ENCODE measurements at regions not wholly inside any gene's neighbourhood (a gene's known extent, or its start where the extent isn't known, plus 50 kb on each side); places are given as distances from the start of the nearest gene placed in this dataset.
"Not testable (repeated sequence)": the region's sequence is repeated elsewhere in the genome, so short reads cannot be mapped to it uniquely, and the experiment has no call there.

DNA sequence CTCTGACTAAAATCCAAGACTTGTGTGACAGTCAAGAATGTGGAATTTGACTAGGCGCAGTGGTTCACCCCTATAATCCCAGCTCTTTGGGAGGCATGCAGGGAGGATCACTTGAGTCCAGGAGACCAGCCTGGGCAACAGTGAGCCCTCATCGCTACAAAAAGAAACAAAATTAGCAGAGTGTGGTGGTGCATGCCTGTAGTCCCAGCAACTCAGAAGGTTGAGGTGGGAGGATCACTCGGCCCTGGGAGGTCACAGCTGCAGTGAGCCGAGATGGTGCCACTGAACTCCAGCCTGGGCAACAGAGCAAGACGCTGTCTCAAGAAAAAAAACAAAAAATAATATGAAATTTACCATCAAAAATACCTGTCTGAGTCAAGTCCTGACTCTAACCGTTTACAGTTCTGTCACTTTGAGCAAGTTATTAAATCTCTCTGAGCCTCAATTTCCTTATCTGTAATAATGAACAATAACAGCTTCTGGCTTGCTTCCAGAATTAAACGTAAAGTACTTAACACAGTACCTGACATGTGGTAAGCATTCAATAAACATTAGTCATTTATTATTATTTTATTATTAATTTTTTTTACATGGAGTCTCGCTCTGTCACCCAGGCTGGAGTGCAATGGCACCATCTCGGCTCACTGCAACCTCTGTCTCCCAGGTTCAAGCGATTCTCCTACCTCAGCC, 204.6 kb upstream of the TSC22D1 start:
- no peak for DNase-seq (ENCODE audit: low read depth)

DNA sequence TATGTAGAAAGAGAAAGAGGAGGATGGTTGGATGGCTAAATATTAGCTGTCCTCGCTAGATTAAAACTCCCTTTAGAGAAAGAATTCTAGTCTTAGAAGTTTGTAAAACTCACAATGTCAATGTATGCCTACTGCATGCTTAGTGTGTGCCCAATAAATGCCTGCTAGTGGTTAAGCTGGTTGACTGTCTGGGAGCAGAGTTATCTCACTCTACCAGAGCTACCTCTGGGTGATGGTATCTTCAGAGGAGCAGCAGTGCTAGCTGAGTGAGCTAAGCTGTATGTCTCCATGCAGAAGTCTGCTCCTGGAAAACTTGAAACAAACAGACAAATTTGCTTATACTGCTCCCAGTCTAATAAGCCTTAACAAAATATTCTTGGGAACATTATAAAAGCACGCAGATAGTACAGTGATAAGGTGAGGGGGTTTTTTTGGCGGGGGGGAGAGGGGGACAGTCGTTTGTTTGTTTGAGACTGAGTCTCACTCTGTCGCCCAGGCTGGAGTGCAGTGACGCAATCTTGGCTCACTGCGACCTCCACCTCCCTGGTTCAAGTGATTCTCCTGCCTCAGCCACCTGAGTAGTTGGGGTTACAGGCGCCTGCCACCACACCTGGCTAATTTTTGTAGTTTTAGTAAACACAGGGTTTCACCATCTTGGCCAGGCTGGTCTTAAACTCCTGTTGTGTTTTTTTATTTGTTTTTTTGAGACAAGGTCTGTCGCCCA, 202.8 kb upstream of the TSC22D1 start:
- no peak for DNase-seq (ENCODE audit: low read depth)

DNA sequence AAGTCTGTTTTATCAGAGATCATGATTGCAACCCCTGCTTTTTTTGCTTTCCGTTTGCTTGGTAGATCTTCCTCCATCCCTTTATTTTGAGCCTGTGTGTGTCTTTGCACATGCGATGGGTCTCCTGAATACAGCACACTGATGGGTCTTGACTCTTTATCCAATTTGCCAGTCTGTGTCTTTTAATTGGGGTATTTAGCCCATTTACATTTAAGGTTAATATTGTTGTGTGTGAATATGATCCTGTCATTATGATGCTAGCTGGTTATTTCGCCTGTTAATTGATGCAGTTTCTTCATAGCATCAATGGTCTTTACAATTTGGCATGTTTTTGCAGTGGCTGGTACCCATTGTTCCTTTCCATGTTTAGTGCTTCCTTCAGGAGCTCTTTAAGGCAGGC, 199.2 kb upstream of the TSC22D1 start:
- not testable (repeated sequence) for DNase-seq (ENCODE audit: low read depth)

DNA sequence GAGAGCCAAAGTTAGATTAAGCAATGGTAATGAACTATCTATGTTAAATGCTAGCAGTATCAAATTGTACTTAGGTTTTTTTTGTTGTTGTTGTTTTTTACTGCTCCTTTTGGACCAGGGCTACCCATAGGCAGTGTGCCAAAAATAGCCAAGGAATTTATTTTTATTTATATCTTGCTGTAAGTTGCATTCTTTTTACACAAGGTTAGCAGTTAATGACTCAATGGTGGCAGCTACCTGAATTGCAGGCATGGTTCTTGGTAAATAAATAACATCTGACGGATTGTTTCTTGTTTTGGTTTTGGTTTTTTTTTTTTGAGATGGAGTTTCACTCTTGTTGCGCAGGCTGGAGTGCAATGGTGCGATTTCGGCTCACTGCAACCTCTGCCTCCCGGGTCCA, 194.8 kb upstream of the TSC22D1 start:
- no peak for DNase-seq (ENCODE audit: low read depth)

DNA sequence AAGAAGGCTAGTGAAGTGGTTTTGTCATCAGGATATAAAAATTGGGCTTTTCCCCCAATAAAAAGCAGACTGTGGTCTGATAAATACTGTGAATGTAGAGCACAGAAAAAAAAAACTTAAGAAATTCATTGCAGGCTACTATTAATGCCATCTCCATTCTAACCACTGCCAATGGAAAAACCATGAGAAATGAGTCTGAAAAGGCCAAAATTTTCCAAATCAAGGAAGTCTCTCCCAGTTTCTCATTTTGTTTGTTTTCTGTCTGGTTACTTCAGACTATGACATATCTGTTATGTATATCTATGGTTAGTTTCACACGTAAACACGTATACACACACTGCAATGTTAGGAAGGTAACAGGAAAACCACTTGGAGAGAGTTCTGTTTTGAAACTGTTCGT, 193.6 kb upstream of the TSC22D1 start:
- no peak for DNase-seq (ENCODE audit: low read depth)

DNA sequence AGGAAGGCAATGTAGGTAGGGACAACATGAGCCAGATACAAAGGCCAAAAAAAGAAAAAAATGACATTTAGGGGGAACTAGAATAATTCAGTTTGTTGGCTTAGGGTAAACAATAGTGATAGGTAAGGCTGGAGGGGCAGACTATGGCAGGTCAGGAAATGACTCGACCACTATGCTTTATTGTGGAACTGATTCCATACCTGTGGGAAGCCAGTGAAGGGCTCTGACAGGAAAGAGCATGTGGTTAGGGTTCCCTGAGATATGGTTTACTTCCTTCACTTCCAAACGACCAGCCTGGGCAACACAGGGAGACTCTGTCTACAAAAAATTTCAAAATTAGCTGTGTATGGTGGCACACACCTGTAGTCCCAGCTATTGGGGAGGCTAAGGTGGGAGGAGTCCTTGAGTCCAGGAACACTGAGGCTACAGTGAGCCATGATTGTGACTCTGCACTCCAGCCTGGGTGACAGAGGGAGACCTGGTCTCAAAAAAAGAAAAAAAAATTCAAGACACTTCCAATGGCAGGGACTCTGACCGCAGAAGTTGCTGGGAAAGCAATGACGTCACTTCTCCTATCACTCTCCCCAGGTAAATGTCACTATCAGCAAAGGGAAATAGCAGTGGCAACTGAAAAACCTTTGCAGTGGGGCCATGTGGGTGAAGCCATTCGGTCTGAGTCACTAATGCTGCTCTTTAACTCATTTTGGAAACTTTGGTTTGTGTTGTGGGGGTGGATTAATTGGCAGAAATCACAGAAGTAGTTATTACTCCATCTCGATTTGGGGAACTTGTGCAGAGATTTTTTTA, 192.8 kb upstream of the TSC22D1 start:
- peak; percentile 25 for DNase-seq (ENCODE audit: low read depth)

DNA sequence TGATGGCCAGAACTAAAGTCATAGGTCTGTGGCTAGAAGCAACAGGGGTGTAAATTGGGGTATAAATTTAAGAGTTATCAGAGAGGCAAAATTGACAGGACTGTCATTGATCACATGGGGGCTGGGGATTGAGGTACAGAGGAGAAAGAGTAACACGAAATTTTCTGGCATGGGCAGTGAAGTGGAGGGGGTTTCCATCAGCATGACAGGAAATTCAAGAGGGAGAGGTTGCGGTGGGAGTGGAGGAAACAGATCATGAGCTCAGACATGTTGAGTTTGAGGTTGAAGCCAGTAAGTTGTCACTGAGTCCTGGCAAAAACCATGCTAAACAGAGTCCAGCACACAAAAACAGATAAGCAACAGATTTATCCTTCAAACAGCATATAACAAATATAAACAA, 192.1 kb upstream of the TSC22D1 start:
- peak; percentile 12 for DNase-seq (ENCODE audit: low read depth)

DNA sequence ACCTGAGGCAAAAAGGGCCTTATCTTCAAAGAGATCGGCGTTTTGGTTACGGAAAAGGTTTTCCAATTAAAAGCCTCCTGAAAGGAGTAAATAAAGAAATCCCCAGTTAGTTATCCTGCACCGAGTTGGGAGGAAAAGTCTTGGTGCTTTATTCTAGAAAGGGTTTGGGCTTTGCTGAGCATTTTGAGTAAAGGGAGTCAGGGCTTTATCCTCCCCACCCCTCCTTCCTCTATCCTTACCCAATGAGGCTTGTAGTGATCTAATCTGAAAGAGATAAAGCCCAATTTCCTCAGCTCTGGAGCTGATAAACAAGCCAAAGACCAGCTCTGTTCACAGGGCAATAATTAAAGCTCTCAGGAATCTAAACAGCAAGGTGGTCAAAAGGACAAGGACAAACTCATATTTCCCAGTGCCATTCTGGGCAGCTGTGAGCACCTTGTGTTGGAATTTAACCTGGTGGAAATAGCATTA, 188.9 kb upstream of the TSC22D1 start:
- DNase-seq (ENCODE audit: low read depth): no peak

DNA sequence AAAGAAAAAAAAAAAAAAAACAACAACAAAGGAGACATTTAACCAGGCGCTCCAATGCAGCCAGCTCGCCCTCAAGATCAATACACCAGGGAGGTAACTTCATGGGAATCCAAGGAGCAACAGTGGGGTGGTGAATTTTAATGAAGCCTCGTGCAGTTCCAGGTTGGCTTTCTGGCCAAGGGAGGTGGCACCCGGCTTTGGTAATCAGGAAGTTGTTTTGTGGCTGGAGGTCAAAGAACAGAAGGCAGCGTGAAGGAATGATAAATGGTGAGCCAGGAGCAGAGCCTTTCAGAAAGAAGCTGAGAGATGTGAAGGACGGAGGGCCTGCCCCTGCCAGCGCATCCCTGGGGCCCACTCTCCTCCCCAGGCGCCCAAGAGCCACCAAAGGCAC, 188.2 kb upstream of the TSC22D1 start:
- DNase-seq (ENCODE audit: low read depth): no peak

DNA sequence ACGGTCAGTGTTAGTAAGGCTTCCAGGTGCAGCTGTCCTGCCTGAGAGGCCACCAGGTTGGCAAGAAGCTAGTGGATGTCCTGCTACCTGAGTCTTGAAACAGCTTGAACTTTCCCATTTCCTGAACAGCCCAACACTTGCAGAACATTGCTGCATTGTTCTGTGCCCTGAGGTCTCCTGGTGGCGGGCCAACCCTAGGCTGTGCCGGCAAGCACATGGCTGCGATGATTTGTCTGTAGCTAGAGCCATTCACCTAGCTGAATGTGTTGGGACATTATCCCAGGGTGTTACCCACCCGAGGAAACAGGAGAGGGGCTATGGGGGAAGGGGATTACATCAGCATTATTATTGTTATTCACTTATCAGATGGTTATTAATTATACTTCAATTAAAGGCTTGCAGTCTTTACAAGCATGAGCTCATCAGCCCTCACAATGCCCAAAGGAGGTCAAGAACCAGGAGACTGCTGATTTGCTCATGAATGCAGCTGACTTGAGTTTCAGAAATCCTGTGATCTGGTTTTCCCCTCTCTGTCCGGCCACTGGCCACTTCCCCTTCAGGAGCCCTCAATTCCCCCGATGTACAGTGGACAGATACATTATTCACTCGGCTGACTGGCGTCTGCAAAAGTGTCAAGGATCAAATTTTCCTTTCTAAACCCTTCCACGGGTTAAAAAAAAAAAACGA, 187.6 kb upstream of the TSC22D1 start:
- no peak for DNase-seq (ENCODE audit: low read depth)

DNA sequence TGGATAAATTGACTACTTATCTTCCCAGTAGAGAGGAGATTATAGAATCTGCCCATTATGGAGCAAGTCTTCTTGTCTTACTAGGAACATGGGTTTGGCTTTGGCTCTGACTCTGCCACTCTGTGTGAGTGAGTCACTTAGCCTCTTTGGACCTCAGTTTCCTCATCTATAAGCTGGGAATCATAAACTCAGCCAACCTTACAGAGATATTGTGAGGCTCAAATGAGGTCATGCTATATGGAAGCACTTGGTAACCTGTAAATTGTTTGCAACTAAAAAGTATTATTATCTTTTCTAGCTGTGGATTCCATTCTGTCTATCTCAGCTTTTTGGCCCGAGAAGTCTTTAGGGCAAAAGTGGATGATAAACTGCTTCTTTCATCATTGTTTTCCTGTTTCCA, 186.8 kb upstream of the TSC22D1 start:
- no peak for DNase-seq (ENCODE audit: low read depth)

DNA sequence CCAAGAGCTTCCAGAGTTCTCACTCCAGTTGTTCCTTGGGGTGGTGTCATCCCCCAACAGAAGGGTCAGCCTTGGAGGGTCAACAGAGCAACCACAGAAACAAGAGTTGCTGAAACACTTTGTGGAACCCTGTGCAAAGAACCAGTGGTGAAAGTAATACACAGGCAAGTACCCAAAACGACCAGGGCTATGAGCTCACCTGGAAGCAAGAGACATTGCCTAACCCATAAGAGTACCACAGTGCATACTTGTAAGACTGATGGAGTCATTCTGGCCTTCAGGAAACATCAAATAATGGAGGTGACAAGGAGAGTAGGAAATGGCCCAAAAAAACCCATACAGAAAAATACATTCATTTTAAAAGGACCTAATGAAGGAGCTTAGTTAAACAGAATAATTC, 184.3 kb upstream of the TSC22D1 start:
- no peak for DNase-seq (ENCODE audit: low read depth)

DNA sequence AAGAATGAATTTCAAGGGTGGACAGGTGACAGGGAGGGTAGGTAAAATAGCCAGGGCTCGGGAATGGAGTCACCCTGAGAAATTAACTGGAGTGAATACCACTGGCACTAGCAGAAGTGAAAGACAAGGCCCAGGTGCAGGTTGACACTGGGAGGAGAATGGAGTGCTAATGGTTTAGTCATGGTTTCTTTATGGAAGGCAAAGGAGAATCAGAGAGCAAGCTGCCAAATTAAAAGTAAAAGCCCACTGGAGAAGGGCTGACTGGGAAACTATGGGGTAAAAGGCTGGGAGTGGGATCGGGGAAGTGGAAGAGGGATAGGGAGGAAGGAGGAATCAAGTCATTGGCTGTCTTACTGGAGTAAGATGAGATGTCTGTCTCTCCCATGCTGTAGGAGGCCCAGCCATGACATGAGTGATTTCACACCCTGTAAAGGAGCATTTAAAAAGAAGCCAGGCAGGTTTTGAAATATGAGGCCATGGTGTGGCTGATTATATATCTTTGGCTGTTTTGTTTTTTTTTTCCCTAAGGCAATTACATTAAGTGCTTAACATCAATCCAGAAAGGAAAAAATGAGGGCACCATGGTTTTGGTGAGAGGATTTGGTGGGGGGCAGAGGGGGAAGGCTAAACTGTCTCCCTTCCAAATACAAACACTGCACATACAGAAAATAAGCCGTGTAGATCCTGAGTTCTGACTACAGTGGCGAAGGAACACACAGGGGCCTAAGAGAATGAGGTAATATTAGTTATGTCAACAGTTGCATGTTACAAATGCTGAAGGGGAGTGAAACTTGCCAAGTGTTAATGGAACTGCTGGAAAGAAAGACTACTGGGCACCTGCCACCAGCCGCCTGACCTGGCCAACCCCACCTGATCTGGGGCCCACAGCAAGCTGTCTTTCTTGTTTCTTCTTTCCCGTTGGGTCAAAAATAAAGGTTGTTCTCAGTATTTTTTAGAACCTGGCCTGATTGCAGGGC, 183.5 kb upstream of the TSC22D1 start:
- DNase-seq (ENCODE audit: low read depth): no peak

DNA sequence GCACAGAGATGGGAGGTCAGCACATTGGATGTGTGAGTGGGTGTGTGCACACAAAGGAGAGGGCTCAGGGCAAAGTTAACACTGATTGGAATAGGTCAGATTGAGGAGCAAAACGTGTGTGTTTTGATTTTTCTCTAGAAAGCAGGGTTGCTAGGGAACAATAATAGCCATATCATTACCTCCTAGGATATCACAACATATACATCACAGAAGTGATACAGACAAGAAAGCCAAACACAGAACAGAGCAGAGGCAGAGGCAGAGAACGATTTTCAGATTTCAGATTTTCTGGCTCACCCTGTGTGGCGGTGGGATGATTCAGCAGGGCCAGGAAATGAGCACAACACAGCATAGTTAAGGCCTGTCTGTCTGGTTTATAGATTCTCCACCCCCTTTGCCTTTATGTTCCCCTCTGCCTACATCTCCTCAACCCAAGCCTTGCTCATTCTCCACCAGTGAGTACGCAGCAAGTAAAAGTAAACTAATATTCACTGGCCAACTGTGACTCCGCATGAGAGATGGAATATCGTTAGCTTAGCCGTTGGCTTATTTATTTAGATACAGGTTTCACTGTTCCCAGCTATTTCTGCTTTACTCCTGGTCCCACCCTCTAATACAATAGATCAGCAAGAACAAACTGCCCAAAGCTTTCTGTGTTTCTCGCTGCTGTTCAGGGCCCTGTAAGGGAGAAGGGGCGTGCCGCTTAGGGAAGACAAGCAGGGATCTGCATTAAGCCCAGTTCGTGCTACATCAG, 182.7 kb upstream of the TSC22D1 start:
- DNase-seq (ENCODE audit: low read depth): peak; percentile 24

DNA sequence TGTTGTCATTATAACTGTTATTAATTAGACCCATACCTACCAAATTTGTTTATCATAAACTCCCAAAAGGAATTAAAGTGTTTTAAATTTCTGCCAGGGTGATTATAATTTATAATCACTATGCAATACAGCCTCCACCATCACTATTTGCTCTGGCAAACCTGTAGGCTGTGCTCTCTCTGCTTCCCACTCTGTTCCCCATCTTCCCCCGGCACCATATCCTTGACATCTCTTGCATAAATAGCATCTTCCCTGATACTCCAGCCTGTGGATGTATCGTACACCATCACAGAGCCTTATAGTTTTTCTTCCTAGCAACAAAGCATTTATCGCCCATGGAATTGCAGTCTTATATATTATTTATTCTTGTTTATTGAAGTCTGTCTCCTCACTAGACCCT, 181.5 kb upstream of the TSC22D1 start:
- DNase-seq (ENCODE audit: low read depth): no peak

DNA sequence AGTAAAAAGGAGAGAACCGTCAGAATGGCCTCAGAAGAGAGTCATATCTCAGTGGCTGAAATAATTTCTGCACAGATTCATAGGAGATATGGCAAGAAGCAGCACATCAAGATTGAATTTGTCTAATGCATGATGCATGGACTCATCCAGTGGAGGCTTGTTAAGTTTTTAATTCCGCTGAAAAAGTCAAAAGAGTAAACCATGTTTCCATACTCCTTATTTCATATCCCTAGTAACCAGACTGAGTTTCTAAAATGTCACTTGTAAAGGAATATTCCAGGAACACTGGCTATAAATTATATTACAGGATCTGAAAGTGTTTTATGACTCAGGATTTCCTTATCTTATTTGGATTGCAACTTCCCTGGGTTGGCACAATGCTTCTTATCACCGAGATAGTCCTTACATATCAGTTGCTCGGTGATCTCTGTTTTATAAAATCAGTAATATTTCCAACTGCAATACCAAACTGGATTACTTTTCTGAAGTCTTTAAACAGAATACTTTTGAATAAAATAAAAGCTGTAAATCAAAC, 180.2 kb upstream of the TSC22D1 start:
- no peak for DNase-seq (ENCODE audit: low read depth)

DNA sequence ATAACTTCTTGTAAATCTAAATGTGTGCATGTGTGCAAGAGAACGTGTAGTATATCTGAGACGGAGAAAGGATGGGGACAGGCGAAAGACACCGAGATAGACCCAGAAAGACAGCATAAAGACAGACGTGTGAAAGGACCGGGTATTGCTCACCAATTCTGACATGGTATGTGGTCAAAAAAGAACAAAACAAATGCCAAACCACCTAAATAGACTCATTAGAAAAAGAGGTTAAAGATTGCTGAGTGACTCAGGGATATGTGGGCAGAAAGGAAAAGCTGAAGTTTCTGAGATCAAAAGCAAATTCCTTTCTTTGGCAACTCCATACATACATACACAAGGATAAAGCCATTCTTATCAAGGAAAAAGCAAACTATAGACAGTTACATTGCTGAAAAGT, 179.7 kb upstream of the TSC22D1 start:
- no peak for DNase-seq (ENCODE audit: low read depth)

DNA sequence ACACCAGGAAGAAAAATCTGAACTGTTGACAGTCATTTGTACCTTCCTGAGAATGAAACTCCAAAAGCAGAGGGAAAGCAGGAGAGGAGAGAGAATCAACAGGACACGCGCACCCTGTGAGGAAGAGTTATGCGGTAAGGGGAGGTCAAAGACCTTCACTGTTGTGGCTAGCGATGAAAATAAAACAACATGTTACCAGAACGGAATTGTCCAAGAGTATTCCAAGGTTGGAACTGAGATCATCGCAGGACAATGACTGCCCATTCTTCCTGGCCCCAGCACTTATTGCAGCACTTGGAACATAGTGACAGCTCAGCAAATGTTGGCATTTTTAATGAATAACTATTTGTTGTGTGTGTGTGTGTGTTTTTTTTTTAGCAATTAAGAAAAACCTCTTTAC, 176.0 kb upstream of the TSC22D1 start:
- DNase-seq (ENCODE audit: low read depth): no peak

DNA sequence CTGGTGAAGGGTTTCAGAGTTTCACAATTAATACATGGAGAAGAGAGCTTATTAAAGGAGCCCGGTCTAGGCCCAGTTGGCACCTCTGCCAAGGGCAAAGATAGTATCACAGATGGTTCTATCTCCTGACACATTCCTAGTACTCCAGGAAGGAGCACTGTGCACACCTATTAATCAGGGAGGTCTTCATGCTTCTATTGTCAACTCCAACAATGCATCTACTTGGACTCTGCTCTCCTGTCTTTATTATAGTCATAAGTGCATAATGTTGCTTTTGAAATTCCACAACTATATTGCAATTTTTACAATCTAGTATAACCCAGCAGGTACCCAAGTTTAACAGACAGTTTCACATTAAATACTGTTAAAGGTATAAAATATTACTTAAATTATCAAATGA, 174.5 kb upstream of the TSC22D1 start:
- no peak for DNase-seq (ENCODE audit: low read depth)

DNA sequence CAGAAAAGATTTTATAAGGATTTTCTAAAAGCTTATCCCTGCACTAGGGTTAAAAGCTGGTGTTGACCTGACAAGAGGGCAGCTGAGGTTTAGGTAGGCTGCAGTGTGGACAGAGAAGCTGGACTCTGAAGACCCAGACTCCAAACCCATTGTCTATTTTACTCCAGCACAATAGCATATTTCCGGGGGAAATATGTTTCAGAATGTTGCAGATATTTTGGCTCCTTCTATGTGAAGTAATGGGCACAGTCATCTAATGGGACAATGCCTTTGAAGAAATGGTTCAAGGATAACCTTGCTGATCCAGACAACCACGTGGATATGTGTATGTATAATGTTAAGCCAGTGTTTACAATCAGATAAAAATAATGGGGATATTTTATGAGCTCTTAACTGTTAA, 173.8 kb upstream of the TSC22D1 start:
- DNase-seq (ENCODE audit: low read depth): no peak

All from activated T-cell treated with anti-CD3 and anti-CD28 coated beads for 48 hours (primary cell).